GM12878 (cell line): ENCODE measurements at regions not wholly inside any gene's neighbourhood (a gene's known extent, or its start where the extent isn't known, plus 50 kb on each side); places are given as distances from the start of the nearest gene placed in this dataset.

Experiments used
- ASH2L ChIP-seq: fragments of 300-600, 200-600 bp; sonication (generic); IDR thresholded peaks from 2 replicates; pipeline ENCODE4 v1.6.1; 2017; ENCODE audit warnings: low read depth, mild to moderate bottlenecking, borderline replicate concordance
- CEBPB ChIP-seq, 2 experiments: fragments of 150-350 bp in 1 of 2; IDR thresholded peaks; 2 replicates each; pipeline ENCODE4 v1.6.1; 2012 to 2014; ENCODE audit warnings: low read depth in 2 of 2, low read length in 2 of 2, borderline replicate concordance in 1 of 2, inconsistent platforms in 1 of 2
- CREM ChIP-seq: IDR thresholded peaks from 2 replicates; pipeline ENCODE4 v1.6.1; 2014; ENCODE audit warnings: antibody characterized with exemption, low read depth
- CTCF ChIP-seq, 3 experiments: IDR thresholded peaks in 2 of 3; conservative IDR thresholded peaks in 1 of 3; 2 replicates each; pipeline ENCODE4 v1.5.1; 2011; ENCODE audit warnings: low read depth in 3 of 3, low read length in 3 of 3, mild to moderate bottlenecking in 3 of 3, control low read depth in 2 of 3, moderate library complexity in 2 of 3, inconsistent platforms in 1 of 3, mixed read lengths in 1 of 3; ENCODE audit not compliant: control insufficient read depth in 2 of 3, insufficient read depth in 1 of 3; ENCODE audit errors: extremely low read depth in 1 of 3
- E2F4 ChIP-seq: IDR thresholded peaks from 2 replicates; pipeline ENCODE4 v1.6.1; 2012; ENCODE audit warnings: low read depth, low read length, improper control_type of control experiment
- EP300 ChIP-seq, 2 experiments: fragments of 150-350 bp in 1 of 2; IDR thresholded peaks; 2 replicates each; pipeline ENCODE4 v1.6.1; 2011 to 2012; ENCODE audit warnings: low read depth in 2 of 2, low read length in 2 of 2, borderline replicate concordance in 1 of 2, improper control_type of control experiment in 1 of 2, inconsistent platforms in 1 of 2; ENCODE audit not compliant: control insufficient read depth in 1 of 2
- FOS ChIP-seq: IDR thresholded peaks from 3 replicates; pipeline ENCODE4 v1.6.1; 2011; ENCODE audit warnings: borderline replicate concordance; ENCODE audit not compliant: insufficient read length; ENCODE audit errors: extremely low read depth
- MLLT1 ChIP-seq: fragments of 450-650 bp; IDR thresholded peaks from 2 replicates; pipeline ENCODE4 v1.6.1; 2016; ENCODE audit warnings: mild to moderate bottlenecking
- MXI1 ChIP-seq: fragments of 150-350 bp; IDR thresholded peaks from 2 replicates; pipeline ENCODE4 v1.6.1; 2011; ENCODE audit warnings: low read depth, mild to moderate bottlenecking, inconsistent platforms, low read length, improper control_type of control experiment
- POLR2A ChIP-seq: IDR thresholded peaks from 2 replicates; pipeline ENCODE4 v1.6.1; 2011; ENCODE audit warnings: low read depth, mild to moderate bottlenecking, low read length
- SP1 ChIP-seq: IDR thresholded peaks from one replicate; pipeline ENCODE4 v1.6.1; 2011; ENCODE audit warnings: low read depth, low read length
- ZSCAN29 ChIP-seq: fragments of 450-650 bp; IDR thresholded peaks from 2 replicates; pipeline ENCODE4 v1.6.1; 2017; ENCODE audit warnings: mild to moderate bottlenecking, moderate library complexity

GRCh38 chr15:52984507-52984906 lies 194.4 kb upstream of the ONECUT1 start:
- TF ChIP-seq CTCF (IDR thresholded peaks at IDR 0.05 in 2 of 3, conservative IDR thresholded peaks at IDR 0.05 in 1 of 3; ENCODE audit: control insufficient read depth in 2 of 3, extremely low read depth in 1 of 3, insufficient read depth in 1 of 3, low read depth in 3 of 3, low read length in 3 of 3) (no peak), ASH2L (no peak), MXI1 (no peak), FOS (no peak), E2F4 (no peak), SP1 (no peak), MLLT1 (no peak), EP300 (IDR thresholded peaks at IDR 0.05; ENCODE audit: borderline replicate concordance in 1 of 2, control insufficient read depth in 1 of 2, low read depth in 2 of 2, low read length in 2 of 2) (no peak), CEBPB (IDR thresholded peaks at IDR 0.05; ENCODE audit: borderline replicate concordance in 1 of 2, low read depth in 2 of 2, low read length in 2 of 2) (no peak), CREM (no peak), ZSCAN29 (no peak), POLR2A (no peak)
